GM20431 (cell line): ENCODE measurements at regions not wholly inside any gene's neighbourhood (a gene's known extent, or its start where the extent isn't known, plus 50 kb on each side); places are given as distances from the start of the nearest gene placed in this dataset.
"Not testable (repeated sequence)": the region's sequence is repeated elsewhere in the genome, so short reads cannot be mapped to it uniquely, and the experiment has no call there.

Source experiments
- in situ Hi-C: fragments of 300-500 bp; cut with MseI, MboI; formaldehyde crosslinking; loops from one replicate; pipeline ENCODE4 v1.15.0; 2020; ENCODE audit warnings: low sequenced_read_pairs; ENCODE audit not compliant: unreplicated experiment

DNA sequence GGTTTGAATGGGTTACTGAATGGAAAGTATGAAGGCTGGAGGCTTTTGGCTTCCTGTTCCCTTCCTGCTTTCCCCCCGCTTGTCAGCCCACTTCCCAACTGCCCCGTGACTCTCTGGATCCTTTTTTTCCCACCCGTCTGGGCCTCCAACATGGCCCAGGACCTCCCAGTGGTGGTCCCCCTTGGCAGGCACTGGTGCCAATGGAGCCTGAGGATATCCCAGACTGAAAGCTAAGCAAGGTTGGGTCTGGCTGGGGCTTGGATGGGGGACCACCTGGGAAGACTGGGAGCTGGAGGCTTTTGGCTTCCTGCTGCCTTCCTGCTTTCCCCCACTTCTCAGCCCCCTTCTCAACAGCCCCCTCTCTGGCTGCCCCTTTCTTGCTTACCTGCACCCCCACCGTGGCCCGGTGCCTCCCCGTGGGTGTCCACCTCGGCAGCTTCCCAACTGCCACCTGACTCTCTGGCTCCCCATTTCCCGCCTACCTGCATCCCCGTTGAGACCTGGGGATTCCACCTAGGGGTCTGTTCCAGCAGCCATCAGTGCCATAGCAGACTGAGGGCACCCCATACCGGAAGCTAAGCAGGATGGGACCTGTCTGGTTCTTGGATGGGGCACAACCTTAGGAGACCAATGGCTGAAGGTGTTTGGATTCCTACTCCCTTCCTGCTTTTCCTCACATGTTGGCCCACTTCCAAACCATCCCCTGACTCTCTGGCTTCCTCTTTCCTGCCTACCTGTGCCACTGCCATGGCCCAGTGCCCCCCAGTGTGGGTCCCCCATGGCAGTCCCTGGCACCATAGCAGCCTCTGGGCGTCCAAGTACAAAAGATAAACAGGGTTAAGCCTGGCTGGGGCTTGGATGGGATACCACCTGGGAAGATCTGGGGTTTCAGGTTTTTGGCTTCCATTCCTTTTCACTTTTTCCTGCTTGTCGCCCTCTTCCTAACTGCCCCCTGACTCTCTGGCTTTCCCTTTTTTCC is 2295.3 kb downstream of the TP53TG3F start:
- in situ Hi-C loops: no loop called here

DNA sequence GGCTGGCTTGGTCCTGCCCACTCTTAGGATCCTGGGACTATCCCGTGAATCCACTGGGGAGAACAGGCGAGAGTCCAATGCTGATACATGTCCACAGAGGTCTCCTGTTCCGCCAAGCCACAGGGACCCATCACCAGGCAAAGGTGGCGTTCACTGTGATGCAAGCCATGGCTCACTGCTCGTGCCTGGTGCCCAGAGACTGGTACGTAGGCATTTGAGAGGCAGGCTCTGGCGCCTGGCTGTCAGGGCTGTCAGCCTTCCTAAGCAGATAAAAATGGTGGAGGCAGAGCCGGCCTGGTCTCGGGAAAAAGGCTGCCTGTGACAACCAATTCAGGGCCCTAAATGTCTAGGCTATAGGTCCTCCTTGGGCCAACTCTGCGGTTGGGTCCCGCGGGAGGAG is 2329.0 kb downstream of the TP53TG3F start:
- in situ Hi-C loops: loop anchor here (25.0 kb wide), 1 partner anchor 101 kb away; no protein-coding TSS in a partner anchor

DNA sequence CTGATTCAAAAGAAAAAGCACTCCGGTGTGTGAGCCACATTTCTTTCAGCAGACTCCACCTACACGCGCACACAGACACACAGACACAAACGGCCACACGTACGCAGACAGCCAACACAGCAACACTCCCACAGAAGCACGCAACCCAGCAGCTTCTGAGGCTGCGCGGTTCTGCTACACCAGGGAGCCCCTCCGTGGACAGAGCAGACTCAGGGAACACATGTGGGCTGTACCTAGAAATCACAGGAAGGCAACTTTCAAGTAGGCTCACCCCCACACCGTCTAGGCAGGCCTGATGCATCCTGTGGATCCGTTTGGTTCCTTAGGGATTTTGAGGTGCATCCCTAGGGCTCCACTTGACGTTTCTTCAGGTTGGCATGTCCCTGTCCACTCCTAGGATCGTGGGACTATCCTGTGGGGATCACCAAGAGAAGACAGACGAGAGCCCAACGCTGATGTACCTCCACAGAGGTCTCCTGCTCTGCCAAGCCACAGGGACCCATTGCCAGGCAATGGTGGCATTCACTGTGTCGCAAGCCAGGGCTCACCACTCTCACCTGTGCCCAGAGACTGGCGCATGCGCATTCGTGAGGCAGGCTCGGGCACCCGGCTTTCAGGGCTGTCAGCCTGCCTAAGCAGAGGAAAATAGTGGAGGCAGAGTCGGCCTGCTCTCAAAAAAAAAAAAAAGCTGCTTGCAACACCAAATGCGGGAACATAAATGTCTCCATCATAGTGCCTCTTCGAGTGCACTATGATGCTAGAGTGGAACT is 2333.3 kb downstream of the TP53TG3F start:
- in situ Hi-C loops: loop anchor here (25.0 kb wide), 1 partner anchor 105 kb away; no protein-coding TSS in a partner anchor

DNA sequence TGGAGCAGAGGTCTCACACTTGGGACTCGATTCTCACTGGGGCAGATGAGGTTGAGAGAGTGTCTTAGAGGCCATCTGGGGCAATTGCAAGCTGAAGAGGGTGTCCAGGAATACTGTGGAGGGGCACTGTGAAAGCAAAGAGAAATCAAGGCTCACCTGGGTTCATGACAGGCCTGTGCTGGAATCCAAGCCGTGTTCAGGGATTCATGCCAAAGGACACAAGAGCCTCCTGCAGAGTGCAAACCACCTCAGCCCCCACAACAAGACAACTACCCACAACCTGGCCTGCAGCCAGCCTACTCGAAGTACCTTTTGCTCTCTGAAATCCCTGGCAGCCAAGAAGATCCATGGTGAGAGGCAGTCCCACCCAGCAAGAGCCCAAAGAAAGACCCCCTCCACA is 2334.2 kb downstream of the TP53TG3F start:
- in situ Hi-C loops: loop anchor here (25.0 kb wide), 1 partner anchor 106 kb away; no protein-coding TSS in a partner anchor

DNA sequence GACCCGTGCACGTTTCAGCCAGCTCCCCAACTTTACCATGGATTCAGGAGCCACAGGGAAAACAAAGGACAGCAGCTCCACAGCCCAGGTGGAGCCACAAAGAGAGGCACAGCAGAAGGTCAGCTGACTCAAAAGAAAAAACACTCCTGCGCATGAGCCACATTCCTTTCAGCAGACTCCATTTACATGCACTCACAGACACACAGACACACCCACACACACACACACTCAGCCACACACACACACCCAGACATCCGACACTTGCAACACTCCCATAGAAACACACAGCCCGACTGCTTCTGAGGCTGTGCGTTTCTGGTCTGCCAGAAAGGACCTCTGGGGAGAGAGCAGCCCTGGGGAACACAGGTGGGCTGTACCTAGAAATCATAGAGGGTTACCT is 2335.5 kb downstream of the TP53TG3F start:
- in situ Hi-C loops: loop anchor here (25.0 kb wide), 1 partner anchor 108 kb away; no protein-coding TSS in a partner anchor

DNA sequence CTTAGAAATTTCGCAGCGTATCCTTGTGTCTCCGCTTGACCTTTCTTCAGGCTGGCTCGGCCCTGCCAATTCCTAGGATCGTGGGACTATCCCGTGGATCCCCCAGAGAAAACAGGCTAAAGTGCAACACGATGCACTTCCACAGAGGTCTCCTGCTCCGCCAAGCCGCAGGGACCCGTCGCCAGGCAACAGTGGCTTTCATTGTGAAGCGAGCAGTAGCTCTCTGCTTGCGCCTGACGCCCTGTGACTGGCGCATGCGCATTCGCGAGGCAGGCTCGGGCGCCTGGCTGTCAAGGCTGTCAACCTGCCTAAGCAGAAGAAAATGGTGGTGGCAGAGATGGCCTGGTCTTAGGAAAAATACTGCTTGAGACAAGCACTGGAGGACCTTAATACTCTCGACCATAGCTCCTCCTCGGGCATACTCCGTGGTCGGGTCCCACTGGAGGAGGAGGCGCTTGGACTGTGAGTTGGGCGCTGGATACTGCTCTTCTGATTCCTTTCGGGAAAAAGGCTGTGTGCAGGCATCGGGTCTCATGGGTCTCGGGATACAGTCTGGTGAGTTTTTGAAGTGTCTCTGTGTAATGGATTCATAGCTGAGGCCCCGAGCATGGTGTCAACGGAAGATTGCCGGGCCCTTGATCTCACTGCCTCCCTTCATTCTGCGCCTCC is 2336.1 kb downstream of the TP53TG3F start:
- in situ Hi-C loops: loop anchor here (25.0 kb wide), 1 partner anchor 108 kb away; no protein-coding TSS in a partner anchor

DNA sequence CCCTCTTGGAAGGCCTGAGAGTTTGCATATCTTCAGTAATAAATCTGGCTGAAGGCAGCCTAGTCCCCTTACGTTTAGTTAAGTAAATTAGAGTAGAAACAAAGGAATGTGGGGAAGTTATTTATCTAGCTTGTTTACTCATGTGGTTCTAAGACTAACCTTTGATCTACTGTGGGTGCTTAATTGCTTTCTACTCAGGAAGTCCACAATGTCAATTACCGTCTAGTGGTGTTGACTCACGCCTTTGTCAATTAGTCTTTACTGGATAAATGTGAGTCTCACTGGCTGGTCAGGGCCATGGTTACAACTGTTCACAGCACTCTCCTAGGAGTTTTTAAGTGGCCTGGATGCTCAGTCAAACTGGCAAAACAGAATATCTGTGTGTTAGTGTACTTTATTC is 2338.4 kb downstream of the TP53TG3F start:
- in situ Hi-C loops: loop anchor here (25.0 kb wide), 1 partner anchor 111 kb away; no protein-coding TSS in a partner anchor

DNA sequence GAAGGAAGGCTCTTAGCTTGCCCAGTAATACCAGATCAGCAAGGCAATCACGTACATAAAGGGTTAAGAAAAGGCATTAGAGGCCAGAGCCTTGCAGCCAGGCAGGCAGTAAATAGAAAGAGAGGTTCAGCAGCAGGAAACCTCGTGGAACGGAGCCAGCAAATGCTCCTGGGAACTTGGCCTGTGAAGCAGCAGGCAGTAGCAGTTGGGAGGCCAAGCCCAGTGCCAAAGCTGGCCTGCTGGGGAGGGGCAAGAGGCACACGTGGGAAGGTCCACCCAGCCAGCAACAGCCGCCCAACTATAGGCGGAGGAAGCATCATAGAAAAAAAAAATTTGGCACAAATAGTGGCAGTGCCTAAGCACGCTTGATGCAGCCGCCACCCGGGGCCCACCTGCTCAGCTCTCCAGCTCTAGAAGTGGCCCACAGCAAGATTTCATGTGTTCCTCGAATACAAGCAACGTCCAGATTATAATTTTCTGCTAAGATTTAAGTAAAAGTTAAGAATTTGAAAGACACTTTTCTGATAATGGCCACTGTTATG is 2339.5 kb downstream of the TP53TG3F start:
- in situ Hi-C loops: loop anchor here (25.0 kb wide), 1 partner anchor 112 kb away; no protein-coding TSS in a partner anchor

DNA sequence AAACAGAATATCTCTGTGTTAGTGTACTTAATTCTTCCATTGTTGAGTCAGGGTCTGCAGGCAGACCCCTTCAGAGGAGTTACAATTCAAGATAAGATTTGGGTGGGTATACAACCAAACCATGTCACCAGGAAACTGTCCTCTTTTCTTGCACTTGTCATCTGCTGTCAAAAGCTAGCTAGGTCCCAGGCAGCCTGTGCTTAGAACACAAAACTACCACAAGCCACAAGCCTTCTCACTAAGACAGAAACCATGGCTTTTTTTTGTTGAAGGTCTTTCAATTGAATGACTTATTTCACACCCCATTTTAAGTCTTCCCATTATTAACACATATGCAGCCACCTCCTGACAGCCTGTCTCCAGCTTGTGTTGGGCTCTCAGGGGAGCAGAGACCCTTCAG is 2345.1 kb downstream of the TP53TG3F start:
- in situ Hi-C loops: not testable (repeated sequence)

DNA sequence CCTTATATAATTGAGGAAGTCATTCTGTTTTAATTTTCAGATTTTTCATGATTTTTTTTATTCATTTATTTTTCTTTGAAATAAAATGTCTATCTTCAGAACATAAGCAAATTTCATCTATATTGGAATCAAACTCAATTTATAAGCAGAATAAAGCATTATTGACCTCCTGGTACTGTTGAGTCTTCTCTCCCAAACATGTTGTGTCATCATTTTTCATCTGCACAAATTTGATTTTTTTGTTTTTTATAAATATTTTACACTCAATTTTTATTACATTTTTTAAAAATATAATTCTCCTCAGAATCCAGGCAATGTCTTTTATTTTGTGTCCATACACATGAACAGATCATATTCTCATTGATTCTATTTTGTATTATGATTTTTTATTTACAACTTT is 2363.9 kb downstream of the TP53TG3F start:
- in situ Hi-C loops: no loop called here

DNA sequence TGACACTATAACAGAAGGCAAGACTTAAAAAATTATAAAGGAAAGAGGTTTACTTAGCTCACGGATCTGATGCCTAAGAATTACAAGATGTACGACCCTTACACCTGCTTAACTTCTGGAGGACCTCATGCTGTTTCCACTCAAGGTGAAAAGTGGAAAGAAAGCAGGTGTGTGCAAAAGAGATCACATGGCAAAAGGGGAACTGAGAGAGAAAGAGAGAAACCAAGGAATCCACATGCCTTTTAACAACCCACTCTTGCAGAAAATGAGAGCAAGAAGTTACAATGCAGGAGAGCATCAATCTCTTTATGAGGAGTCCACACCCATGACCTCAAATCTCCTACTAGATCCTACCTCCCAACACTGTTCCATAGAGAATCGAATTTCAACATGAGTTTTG is 2382.2 kb downstream of the TP53TG3F start:
- in situ Hi-C loops: no loop called here

DNA sequence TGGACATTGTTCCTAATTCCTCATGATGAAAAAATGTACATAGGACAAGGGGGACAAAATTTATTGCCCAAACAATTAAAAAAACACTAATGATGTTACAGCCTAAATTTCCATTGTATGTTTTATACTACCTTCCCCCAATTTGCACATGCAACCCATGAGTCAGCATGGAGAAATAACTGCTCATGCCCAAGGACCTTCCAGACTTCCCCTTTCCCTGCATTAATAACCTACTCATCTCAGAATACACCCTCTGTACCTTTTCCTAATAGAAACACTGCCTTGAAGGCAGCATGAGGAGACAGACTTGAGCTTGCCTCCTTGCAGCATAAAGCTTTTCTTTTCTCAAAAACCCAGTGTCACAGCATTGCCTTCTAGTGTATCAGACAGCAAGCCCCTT is 2402.8 kb downstream of the TP53TG3F start:
- in situ Hi-C loops: no loop called here

DNA sequence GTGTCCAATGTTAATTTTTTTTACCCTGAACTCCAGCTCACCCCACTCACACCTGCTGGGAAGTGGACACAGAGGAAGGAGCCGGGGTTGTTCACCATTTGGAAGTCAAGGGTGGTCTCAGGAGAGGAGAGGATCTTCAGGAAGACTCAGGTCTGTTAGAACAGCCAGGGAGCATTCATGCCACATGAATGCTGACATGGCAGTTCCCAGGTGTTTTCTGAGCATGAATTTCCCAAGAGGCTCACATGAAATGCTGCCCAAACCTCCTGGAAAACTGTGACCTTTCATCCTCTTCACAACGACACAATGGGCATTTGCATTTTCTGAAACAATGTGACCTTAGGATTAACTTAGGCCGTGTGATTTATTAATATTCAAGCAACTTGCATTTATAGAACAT is 2409.2 kb downstream of the TP53TG3F start:
- in situ Hi-C loops: no loop called here

DNA sequence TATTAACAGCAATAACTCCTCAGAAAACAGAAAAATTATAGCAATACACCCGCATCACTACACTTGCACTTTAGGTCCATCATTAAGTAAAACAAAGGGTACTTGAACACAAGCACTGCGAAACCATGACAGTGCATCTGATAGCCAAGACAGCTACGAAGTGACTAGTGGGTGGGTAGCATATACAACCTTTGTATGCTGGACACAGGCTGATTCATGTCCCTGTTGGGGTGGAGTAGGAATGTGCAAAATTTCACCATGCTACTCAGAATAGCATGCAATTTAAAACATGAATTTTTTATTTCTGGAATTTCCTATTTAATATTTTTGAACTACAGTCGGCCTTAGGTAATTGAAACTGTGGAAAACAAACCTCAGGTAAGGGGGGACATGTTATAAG is 2414.1 kb downstream of the TP53TG3F start:
- in situ Hi-C loops: no loop called here

DNA sequence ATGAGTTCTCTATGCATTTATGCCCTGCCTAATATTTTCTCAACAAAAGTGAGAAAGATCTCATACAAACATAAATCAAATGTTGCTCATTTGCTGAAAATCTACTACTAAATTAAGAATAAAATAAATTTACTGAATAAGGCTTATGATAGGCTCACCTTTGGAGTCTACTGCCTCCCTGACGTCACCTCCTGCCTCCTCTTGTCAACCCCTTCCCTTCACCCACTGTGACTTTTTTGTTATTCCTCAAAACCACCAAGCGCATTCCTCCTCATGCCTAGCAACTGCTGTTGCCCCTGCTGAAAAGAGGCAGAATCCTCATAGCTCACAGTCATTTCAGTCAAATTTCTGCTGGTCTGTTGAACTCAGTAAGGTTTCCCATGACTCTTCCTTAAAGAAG is 2422.2 kb downstream of the TP53TG3F start:
- in situ Hi-C loops: no loop called here

DNA sequence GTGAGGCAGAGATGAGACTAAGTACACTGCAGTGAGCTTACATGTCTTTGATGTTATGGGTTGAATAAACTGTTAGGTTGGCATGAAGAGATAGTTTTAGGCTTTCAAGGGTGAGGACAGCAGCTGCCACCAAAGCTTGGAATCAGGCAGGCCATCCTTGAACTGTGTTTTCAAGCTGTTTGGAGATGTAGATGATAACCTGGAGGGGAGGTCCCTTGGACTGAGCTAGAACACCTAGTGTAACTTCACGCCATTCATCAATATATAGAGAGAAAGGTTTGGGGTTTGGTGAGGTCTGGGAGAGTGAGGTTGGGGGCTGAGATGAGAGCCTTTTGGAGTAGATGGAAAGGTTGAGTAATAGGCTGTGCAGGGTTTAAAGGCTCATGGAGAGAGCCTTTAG is 2447.0 kb downstream of the TP53TG3F start:
- in situ Hi-C loops: no loop called here

DNA sequence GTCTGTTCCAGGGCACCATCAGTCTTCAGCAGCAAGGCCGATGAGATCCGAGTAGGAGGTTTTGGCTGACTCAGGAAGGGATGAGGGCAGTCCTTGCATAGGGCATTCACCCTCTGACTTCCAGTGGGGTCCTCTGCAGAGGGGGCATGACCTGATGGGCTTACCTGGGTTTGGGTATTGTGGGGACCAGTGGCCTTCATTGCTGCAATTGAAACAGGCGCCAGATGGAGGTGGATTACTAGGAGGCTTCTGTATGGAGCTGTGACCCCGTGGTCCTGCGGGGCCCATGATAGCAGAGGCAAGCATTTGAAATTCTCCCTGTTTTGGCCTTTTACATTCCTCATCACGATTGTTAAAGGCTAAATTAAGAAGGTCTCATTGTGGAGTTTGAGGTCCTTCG is 2448.7 kb downstream of the TP53TG3F start:
- in situ Hi-C loops: no loop called here

DNA sequence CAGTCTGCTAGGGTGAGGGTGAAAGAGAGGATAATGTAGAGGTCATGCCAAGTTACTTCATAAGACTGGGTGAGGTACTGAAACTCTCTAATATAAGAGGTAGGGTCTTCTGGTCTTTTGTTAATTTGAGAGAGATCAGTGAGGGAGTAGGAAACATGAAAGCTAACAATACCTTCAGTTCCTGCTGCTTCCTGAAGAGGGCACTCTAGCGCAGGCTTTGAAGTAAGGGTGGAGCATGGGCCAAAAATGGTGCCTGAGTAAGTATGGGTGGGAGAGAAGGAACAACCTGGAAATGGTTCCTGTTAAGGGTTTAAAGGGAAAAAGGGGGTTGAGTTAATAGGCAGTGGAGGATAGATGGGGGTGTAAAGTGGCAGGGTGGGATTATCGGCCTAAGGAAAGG is 2449.5 kb downstream of the TP53TG3F start:
- in situ Hi-C loops: no loop called here

DNA sequence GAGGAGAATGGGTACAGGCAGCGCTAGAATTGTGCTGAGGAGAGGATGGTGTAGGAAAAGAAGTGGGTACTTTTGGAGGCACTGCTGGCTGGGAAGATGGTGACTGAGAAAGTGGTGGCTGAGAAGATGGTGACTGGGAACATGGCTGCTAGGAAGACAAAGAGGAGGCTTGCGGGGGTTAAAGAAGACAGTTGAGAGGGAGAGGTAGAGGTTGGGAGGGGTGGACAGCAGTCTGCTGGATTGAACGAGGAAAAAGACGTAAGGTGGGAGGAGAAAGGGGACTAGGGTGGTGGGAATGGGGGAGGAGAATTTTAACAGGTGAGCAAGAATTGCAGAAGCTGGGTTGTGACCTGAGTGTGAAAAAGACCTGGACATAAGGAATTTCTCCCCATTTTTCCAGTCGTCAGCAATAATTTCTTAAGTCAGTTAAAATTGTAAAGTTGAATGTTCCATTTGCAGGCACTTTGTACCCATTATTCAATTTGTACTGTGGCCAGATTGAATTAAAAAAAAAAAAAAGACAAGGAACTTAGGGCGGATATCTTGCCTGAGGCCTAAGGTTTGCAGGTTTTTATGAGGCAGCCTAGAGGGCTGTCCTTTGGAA is 2450.0 kb downstream of the TP53TG3F start:
- in situ Hi-C loops: no loop called here
